ENCODE measurements at regions not wholly inside any gene's neighbourhood (a gene's known extent, or its start where the extent isn't known, plus 50 kb on each side); places are given as distances from the start of the nearest gene placed in this dataset.

GRCh38 chr6:104539173-104539572 is 320.5 kb downstream of the HACE1 start (continued):
- TF ChIP-seq DEAF1 (CRISPR knock-in tag; IDR thresholded peaks at IDR 0.05), result no peak
- TF ChIP-seq MEIS2 (IDR thresholded peaks at IDR 0.05; ENCODE audit: partially characterized antibody), result no peak
- TF ChIP-seq TRIM24 (IDR thresholded peaks at IDR 0.05), result no peak
- no peak for TF ChIP-seq ZFP30 (CRISPR knock-in tag; IDR thresholded peaks at IDR 0.05; ENCODE audit: borderline replicate concordance)
- no peak for TF ChIP-seq ZKSCAN8 (CRISPR knock-in tag; IDR thresholded peaks at IDR 0.05)

- BruUV-seq (replicated peaks), result no TSS peak
- Histone ChIP-seq H3K9me1 (ENCODE audit: control insufficient read depth, insufficient read depth, low read length) (no peaks in the 10 kb centered on the region), H2AFZ (ENCODE audit: low read depth, low read length) (no peak overlapping the region), H3K9ac (ENCODE audit: insufficient read depth in 1 of 2, low read depth in 2 of 2, low read length in 2 of 2) (no peak overlapping the region), H3K4me1 (replicated peaks in 1 of 2; ENCODE audit: control insufficient read depth in 2 of 2, insufficient read depth in 2 of 2, low read length in 2 of 2) (no peaks in the 10 kb centered on the region), H3K4me2 (ENCODE audit: insufficient read depth, low read length) (no peak overlapping the region), H4K20me1 (replicated peaks; ENCODE audit: control insufficient read depth, insufficient read depth, low read length) (no peaks in the 10 kb centered on the region), H3K27me3 (ENCODE audit: control insufficient read depth in 2 of 2, insufficient read depth in 2 of 2, low read length in 2 of 2) (no peaks in the 10 kb centered on the region; a peak in 1 of 5 replicates), H3K27ac (ENCODE audit: extremely low read depth, low read depth, low read length) (no peak overlapping the region), H3K79me2 (ENCODE audit: control insufficient read depth, insufficient read depth, low read length) (no peaks in the 10 kb centered on the region), H3K4me3 (no peak overlapping the region), H3K36me3 (ENCODE audit: control insufficient read depth, insufficient read depth, low read length) (no peaks in the 10 kb centered on the region), H3K9me3 (replicated peaks; ENCODE audit: control insufficient read depth, insufficient read depth, low read depth, low read length) (no peaks in the 10 kb centered on the region)
- intact Hi-C loops (cut with micrococcal nuclease), result no loop called here
- ATAC-seq (no peak), DNase-seq (ENCODE audit: extremely low read depth in 1 of 4, low spot score in 3 of 4) (no peak), FAIRE-seq (no peak)
- 8% methylated on average over 1 of the region's 1 CpG for WGBS (ENCODE audit: insufficient coverage, low coverage, missing lambda C conversion rate)
- in situ Hi-C loops (cut with MboI), result no loop called here
- CTCF ChIA-PET (ENCODE audit: low intra/inter-chr PET ratio), result no interaction called here
- POLR2A ChIA-PET, result no interaction called here
- no peak for TF ChIP-seq ZNF239 (CRISPR knock-in tag; IDR thresholded peaks at IDR 0.05)
- TF ChIP-seq ESRRA (IDR thresholded peaks at IDR 0.05; ENCODE audit: borderline replicate concordance, low read depth), result no peak
- TF ChIP-seq ATF4 (CRISPR knock-in tag; IDR thresholded peaks at IDR 0.05), result no peak
- TF ChIP-seq ZKSCAN3 (CRISPR knock-in tag; IDR thresholded peaks at IDR 0.05), result no peak
- TF ChIP-seq E2F8 (IDR thresholded peaks at IDR 0.05; ENCODE audit: low read depth, partially characterized antibody), result no peak
- no peak for TF ChIP-seq KLF16 (IDR thresholded peaks at IDR 0.05)
- TF ChIP-seq MYBL2 (IDR thresholded peaks at IDR 0.05; ENCODE audit: low read depth), result no peak
- TF ChIP-seq MYBL2 (CRISPR knock-in tag; IDR thresholded peaks at IDR 0.05; ENCODE audit: borderline replicate concordance), result no peak
Observed at GRCh38 chr6:104537872-104538271, 321.8 kb downstream of the HACE1 start.
